NCI-H526 (cell line): ENCODE measurements at regions not wholly inside any gene's neighbourhood (a gene's known extent, or its start where the extent isn't known, plus 50 kb on each side); places are given as distances from the start of the nearest gene placed in this dataset.
"Not testable (repeated sequence)": the region's sequence is repeated elsewhere in the genome, so short reads cannot be mapped to it uniquely, and the experiment has no call there.

Experiments used
- DNase-seq, 2 experiments: peaks; one replicate each; lab custom pipeline; 2025; lab: John Stamatoyannopoulos, UW

DNA sequence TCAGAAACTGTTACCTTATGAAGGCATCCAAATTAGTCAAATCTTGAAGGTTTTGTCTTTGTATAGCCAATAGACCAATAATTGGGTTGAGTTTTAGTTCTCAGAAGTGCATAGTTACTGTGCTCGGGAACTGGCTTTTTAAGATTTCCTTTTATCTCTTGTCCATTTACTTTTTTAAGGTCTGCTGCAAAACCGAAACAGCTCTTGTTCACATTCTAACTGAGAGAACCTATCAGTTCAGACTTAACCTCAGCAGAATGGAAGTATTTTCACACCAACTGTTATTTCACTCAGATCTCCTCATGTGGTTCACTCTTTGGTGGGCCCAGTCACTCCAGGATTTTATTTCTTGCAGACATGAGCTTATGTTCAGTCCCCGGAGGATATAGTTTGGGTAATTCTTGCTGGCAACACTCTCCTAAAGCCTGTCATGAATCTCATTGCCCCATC lies 55.5 kb downstream of the TPBG start:
- DNase-seq: no peak

DNA sequence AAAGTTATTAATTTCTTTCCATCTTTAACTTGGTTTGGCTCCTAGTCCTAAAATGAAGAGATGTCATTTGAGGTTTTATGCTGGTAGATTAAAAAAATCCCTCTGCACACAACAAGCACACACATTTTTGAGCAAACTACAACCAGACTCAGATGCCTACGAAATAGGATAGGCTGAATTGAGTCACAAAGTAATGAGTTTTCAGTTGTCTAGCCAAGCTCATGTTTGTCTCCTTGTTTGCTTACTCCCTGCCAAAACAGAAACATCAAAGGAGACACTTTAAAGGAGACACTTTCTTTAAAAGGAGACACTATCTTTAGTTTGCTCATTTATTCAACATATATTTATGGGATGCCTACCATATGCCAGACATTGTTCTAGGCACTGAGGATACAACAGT lies 56.2 kb downstream of the TPBG start:
- DNase-seq: no peak

DNA sequence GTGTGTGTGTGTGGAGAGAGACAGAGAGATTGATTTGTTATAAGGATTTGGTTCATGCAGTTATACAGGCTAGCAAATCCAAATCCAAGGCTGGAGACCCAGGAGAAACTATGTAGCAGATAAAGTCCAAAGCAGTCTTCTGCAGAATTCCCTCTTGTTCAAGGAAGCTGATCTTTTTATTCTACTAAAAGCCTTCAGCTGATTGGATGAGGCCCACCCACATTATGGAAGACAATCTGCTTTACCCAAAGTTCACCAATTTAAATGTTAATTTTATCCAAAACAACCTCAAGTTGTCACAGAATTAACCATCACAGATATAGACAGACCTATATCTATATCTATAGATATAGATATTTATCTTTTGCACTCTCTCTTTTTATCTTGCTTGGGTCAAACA lies 67.0 kb downstream of the TPBG start:
- DNase-seq: no peak

DNA sequence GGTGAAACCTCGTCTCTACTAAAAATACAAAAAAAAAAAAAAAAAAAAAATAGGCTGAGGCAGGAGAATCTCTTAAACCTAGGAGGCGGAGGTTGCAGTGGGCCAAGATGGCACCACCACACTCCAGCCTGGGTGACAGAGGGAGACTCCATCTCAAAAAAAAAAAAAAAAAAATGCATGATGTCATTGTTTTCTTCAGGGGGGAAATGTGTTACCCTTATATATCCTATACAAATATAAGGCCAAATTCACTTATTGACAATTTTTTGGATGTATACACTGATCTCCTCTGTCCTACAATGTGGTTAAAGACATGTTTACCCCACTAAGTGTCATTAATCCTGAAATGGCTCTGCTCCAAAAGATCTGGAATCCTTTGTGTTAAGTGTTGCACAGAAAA lies 73.1 kb downstream of the TPBG start:
- no peak for DNase-seq

DNA sequence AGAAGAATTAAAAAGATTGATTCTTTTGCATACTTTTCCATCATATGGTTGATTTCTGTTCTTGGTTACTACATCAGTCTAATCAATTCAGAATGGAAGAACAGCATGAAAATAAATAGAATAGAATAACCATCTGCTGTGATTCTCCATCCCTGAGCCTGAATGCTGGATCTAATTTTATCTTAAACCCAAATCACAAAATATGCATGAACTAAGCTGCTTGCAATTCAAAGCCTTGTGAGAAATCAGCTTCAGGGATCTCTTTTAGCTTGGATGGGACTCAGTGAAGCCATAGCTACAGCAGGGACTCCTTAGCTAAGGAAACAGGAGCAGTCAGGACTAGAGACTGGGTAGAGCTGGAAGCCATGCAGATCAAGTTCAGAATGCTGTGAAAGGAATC lies 74.1 kb downstream of the TPBG start:
- DNase-seq: no peak

DNA sequence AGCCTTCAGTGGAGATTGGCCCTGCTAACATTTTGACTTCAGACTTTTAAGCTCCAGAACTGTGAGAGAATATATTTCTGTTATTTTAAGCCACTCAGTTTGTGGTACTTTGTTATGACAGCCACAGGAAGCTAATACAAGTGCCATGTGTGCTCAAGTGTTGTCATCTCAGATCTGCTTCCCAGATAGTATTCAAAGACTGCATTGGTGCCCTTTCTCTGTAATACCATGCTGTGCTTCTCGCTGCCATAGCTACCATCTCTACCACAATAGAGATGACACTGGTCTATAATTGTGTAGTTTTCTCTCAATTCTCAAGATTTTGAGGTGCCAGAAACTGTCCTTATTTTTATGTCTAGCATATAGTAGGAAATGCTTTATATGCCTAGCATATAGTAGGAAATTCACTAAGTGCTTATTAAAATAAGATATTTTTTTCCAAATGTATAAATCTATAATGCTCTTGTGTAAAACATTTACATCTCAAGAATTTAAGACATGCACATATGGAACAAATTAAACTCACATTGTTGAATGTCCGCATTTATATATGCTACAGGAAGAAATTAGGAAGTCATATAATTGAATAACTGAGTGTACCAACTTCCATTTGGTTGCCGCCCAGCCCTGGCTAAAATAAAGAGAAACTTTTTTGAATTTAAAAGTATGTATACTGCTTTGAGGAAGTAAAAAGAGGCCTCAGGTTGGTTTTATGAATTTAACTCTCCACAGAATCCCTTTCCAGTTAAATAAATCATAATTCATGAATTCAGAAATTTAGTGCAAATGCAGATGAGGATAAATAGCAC lies 77.6 kb downstream of the TPBG start:
- no peak for DNase-seq

DNA sequence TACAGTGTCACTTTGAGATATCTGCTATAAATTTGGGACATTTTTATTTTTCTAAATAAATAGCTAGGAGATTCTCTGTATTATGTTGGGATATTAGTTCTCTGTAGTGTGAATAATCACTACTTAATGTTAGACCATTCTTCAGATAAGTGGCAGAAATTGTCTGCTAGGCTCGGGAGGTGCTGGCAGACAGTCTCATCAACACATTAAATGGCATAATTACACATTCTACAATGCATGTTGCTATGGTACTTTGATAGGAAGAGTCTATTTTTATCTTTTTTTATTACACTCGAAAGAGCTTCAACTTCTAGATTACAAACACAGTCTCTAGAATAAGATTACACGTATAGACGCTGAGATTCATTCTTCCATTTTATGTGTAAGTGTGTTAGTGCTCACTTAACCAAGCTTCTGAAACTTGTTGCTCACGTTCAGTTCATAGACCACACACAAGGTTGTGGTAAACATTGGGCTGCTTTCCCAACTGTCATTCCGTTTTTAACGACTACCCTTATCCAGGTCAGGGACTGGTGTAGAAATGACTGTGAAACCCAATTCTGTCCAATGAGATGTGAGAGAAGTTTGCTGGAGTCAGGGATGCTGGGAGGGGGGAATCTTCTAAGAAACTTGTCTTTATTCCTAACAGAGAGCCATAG lies 78.6 kb downstream of the TPBG start:
- DNase-seq: no peak

DNA sequence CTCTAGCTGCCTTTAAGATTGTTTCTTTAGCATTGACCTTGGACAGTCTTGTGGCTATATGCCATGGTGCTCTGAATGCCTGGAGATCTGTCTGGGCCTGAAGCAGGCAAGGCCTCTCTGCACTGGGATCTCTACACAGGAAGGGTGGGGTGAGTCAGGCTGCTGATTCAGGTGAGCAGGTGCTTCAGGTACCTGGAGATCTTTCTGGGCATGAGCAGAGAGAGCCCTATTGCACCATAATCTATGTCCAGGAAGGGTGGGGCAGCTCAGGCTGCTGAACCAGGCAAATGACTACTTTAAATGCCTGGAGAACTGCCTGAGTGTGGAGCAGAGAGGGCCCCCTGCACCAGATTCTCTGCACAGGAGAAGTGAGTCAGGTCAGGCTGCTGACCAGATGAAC lies 94.5 kb downstream of the TPBG start:
- no peak for DNase-seq

DNA sequence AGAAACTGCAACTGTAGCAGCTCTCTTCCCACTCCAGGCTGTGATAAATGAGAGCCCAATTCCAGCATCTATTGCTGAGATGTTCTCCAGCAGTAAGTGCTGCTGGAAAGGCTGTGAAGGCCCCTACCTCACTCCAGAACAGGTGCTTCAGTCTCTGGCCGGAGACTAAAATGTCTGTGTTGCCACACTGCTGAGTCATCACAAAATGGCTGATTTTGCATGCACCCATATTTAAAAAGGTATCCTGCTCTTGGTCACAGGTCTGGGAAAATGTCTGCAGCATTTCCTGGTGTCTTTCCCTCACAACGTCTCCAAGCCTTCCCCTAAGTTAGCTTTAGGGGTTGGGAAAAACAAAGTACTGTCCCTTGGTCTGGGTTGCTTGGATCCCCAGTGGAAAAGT lies 95.1 kb downstream of the TPBG start:
- no peak for DNase-seq

DNA sequence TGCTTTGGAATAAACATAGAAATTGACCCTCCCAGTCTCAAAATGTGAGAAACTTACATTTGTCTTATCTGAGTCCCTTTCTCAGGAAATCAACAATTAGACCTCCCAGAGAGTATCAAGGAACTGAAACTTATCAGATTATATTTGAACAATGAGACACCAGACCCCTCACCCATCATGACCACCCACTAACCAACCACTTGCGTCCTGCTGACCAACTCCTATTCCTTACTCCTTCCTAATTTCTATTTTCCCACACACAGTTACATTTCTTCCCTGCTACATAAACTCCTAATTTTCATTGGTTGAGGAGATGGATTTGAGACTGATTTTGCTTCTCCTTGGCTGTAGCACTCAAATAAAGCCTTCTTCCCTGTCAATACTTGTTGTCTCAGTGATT lies 97.9 kb downstream of the TPBG start:
- DNase-seq: no peak

DNA sequence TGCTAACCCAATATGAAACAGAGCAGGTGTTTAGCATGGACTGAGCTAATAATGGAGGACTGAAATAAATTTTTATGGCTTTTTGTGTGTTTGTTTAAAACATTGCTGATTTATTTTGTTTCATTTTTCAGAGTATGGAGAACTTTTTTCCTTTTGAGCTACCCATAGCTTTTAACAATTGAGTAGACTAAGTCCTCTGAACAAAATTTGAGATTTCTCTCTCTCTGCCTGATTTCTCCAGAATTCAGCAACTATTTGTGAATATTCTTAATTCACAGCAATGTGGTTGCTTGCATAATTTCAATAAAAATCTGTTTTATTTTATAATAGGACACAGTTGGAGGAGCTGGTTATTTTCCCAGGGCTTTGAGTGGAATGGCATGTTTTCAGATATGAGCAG lies 103.7 kb downstream of the TPBG start:
- DNase-seq: no peak

DNA sequence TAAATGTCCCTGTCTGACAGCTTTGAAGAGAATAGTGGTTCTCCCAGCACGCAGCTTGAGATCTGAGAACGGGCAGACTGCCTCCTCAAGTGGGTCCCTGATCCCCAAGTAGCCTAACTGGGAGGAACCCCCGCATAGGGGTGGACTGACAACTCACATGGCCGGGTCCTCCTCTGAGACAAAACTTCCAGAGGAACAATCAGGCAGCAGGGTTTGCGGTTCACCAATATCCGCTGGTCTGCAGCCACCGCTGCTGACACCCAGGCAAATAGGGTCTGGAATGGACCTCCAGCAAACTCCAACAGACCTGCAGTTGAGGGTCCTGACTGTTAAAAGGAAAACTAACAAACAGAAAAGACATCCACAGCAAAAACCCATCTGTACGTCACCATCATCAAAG lies 106.5 kb downstream of the TPBG start:
- DNase-seq: not testable (repeated sequence)

DNA sequence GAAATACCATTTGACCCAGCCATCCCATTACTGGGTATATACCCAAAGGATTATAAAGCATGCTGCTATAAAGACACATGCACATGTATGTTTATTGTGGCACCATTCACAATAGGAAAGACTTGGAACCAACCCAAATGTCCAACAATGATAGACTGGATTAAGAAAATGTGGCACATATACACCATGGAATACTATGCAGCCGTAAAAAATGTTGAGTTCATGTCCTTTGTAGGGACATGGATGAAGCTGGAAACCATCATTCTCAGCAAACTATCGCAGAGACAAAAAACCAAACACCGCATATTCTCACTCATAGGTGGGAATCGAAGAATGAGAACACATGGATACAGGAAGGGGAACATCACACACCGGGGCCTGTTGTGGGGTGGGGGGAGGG lies 111.5 kb downstream of the TPBG start:
- DNase-seq: not testable (repeated sequence)

DNA sequence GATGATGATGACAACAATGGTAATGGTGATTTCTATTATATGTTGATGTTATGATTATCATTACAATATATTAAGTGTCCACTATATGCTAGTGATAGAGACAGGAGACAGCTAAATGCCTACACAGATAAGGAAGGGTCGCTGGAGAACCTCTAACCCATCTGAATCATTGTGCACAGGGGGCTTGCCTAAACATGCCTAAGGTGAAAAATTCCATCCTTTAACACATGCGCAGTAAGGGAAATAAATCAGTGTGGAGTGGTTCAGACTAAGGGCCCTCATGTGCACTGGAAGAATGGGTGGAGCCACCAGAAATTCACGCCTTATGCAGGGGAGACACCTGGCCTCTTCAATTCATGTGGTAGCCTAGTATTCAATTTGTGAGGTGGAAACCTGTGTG lies 120.4 kb downstream of the TPBG start:
- no peak for DNase-seq

DNA sequence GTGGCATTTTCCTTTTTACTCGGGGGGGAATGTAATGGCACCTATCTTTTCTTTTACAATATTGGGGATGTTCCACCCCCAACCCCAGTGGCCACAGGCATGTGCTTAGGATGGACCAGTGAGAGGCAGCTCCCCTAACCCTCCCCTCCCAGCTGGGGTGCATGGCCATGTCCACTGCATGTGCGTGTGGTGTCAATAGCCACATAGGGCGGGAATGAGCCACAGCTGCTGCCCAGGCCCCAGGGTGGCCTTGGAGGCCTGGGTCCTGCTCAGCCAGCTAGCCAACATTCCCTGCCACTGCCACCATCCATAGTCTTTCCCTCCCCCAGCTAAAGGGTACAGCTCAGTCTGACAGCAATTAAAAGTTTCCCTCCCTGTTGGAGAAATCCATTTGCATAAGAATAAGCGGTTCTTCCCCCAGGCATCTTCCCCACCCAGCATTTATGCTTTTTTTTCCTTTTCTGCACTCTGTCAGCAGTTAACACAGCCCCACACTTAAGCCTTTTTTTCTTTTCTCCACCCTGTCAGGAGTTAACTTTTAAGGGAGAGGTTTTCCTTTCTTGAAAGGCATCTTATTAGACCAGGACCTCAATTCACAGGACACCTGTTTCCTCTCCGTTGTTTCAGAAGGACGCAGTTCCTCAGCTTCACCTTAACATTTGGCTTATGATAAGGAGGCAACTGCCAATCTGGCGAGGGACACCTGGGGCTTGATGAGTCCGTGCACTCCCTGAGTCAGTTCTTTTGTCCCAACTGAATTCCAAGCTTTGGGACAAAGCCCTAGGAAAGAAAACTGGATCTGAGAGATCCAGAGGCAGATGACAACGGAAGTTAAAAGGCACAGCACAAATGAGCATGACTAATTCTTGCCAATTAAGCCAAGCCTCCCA lies 121.4 kb downstream of the TPBG start:
- DNase-seq: no peak

DNA sequence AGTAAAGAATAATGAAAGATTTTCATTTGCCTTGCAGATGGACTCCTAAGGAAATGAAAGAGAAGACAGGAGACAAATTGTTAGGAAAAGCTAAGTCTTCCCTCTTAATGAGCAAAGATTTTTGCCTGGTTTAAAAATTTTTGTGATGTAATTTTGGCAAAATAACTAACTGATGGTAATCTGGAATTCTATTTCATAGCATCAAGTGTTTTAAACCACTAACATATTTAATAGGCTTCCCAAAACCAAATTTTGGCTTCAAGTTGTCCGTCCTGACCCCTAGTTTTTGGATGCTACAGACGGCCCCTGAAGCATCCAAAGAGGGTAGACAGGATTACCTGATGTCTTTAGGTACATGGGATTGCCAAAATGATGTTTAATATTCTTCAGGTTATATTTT lies 124.3 kb downstream of the TPBG start:
- DNase-seq: no peak

DNA sequence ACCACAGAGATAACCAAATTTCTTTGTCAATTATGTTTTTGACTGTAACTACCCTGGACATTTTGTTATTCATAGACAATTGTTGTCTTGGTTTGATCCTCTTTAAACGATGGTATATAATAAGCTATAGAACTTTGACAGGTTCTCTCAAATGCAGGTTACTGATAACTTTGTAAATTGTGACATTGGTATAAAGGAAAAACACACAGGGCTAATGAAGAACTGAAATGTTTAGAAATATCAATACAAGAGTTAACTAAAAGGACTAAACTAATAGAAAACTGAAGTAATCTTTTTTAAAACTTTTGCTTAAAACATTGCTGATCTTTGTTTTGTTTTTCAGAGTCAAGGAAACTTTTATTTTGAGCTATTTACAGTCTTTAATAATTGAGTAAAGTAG lies 124.8 kb downstream of the TPBG start:
- no peak for DNase-seq

DNA sequence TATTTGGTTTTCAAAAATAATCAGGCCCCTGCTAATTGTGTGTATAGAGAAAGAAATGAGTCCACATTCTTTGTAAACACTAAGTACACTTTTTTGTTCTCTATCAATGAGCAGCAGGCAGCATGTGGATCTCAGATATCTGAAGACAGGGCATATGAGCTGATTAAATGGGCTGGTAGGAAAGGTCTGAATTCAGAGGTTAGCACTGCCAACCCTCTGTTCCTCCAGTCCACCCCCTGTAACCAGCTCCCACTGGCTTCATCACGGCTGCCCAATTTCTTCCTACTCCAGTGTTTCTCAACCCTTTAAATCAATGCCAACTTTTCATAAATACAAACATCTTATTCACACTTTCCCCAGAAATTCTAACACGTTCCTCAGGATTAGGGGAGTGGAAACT lies 128.5 kb downstream of the TPBG start:
- DNase-seq: no peak

DNA sequence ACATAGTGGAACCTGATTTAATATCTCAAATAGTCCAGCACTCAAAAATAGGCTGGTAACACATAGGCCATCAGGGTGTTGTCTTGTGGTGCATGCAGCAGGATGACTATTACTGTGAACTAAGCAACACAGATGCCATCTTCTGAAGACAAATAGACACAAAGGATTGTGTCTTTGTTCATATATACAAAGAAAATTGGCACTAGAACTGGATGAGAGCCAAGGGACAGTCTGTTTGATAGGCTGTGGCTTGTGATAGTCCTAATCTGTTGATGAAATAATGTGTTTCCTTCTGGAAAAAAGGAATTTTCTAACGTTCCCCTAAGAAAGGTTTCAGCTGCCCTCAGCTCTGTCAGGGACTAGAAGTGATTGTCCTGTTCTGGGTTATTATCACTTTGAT lies 129.8 kb downstream of the TPBG start:
- no peak for DNase-seq

DNA sequence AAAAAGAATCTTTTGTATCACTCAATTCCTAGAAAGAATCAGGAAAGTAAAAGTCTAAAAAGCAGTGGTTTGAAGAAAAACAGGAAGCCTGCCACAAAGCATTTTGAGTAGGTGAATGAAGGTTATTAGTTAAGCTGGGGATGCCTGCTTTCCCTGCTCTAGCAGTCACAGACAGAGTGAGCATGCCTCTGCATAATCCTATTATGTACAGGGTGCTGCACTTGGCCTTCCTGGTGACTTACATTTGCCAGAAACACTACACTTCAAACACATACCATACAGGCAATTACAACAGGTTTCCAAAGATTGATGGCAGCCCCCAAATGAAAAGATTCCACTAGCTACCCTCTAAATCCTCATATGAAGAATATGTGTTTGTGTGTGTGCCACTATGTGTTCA lies 130.8 kb downstream of the TPBG start:
- DNase-seq: no peak

DNA sequence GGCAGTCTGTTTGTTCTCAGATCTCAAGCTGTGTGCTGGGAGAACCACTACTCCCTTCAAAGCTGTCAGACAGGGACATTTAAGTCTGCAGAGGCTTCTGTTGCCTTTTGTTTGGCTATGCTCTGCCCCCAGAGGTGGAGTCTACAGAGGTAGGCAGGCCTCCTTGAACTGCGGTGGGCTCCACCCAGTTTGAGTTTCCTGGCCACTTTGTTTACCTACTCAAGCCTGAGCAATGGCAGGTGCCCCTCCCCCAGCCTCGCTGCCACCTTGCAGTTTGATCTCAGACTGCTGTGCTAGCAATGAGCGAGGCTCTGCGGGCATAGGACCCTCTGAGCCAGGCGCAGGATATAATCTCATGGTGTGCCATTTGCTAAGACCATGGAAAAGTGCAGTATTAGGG lies 138.3 kb downstream of the TPBG start:
- not testable (repeated sequence) for DNase-seq

DNA sequence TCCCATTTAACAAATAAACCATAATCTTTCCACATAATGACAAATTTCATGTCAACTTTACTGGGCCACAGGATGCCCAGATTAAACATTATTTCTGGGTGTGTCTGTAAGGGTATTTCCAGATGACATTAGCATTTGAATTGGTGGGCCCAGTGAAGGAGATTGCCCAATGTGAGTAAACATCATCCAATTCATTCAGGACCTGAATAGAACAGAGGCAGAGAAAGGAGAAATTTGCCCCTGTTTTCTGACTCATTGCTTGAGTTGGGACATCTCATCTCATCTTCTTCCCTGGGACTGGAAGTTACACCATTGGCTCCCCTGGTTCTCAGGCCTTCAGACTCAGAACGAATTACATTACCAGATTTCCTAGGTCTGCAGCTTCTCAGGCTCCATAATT lies 142.9 kb downstream of the TPBG start:
- no peak for DNase-seq

DNA sequence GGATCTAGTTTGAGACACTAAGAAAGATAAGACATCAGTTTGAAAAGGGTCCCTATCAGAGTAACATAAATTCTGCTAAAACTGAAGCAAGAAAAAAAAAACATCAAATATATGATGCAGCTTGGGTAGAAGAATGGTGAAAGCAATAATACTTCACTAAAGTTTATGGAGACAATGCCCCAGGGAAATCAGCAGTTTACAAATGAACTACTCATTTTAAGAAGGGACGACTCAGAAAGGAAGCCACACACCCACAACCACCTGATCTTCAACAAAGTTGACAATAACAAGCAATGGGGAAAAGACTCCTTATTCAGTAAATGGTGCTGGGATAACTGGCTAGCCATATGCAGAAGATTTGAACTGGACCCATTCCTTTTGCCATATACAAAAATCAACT lies 143.5 kb downstream of the TPBG start:
- no peak for DNase-seq
